HG03097 (cell line): ENCODE measurements at regions not wholly inside any gene's neighbourhood (a gene's known extent, or its start where the extent isn't known, plus 50 kb on each side); places are given as distances from the start of the nearest gene placed in this dataset.
"Not testable (repeated sequence)": the region's sequence is repeated elsewhere in the genome, so short reads cannot be mapped to it uniquely, and the experiment has no call there.

Source experiments
- ATAC-seq: cut with Tn5 transposase; IDR thresholded peaks from one replicate; pipeline ENCODE4 v1.9.1; 2021; ENCODE audit not compliant: unreplicated experiment, low FRiP score

- no peak for ATAC-seq
Measured at GRCh38 chr1:73537400-73537799, 660.6 kb downstream of the LRRIQ3 start.

- ATAC-seq = no peak
Measured at GRCh38 chr1:73517603-73518191, 680.3 kb downstream of the LRRIQ3 start.

DNA sequence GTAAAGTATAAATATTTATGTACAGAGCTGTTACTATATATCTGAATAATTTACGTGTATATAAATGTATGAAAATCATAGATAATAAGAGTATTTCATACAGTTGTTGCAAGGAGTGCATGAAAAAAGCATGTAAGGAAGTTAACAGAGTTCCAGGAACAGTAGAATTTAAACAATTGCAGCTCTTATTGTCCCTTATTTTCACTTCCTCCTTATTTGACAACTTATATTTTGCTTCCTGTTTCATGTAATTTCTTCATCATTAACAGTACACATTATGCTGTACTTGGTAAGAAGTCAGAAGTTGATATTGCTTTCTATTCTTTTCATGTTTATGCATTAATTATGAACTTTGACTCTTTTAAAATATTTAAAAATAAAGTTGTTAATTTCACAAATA, 681.5 kb downstream of the LRRIQ3 start:
- ATAC-seq = no peak

DNA sequence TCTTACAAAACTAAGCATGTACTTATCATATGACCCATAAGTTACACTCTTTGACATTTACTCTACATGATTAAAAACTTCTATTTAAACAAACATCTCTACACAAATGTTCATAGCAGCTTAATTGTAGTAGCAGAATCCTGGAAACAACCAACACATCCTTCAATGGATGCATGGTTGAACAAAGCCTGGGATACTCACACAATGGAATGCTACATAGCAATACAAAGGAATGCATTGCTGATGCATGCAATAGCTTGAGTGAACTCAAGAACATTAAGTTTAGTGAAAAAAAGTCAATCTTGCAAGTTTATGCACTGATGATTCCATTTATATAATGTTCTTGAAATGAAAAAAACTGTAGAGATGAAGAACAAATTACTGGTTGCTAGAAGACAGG, 686.9 kb downstream of the LRRIQ3 start:
- no peak for ATAC-seq

DNA sequence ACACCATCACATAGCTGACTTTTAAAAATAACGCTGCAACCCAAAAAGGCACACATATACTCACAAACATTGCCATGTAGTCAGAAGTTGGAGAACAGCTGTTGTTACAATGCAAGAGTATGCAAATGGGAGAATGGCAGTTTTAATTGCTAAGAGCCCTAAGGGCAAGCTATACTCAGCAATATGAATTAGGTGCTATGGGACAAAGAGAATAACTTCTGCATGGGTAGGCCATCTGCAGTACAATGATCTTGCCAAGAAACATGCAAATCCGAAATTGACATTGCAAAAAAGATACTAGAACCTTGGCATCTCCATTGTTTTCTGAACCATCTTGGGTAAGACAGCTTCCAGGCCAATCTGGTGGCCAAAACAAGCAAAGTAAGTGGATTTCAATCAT, 697.8 kb downstream of the LRRIQ3 start:
- ATAC-seq = no peak

DNA sequence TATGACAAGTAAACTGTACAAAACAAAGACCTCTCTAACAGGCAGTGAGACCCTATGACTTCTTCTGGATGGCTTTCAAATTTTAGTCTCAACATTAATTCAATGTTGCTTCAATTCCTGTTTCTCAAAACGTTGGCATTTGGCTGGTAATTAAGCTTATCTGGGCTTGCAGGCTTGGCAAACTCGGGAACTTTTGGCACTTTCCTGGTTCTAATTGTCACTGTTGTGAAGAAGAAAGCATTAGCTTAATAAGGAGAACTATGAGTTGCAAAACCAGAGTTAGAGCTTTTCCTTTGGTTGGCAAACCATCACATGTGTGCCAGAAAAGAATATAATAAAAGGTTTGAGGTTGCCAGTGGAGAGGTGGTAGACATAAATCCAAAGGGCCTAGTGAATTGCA, 698.3 kb downstream of the LRRIQ3 start:
- ATAC-seq = no peak

- ATAC-seq = no peak
Measured at GRCh38 chr1:73491621-73492020, 706.4 kb downstream of the LRRIQ3 start.

DNA sequence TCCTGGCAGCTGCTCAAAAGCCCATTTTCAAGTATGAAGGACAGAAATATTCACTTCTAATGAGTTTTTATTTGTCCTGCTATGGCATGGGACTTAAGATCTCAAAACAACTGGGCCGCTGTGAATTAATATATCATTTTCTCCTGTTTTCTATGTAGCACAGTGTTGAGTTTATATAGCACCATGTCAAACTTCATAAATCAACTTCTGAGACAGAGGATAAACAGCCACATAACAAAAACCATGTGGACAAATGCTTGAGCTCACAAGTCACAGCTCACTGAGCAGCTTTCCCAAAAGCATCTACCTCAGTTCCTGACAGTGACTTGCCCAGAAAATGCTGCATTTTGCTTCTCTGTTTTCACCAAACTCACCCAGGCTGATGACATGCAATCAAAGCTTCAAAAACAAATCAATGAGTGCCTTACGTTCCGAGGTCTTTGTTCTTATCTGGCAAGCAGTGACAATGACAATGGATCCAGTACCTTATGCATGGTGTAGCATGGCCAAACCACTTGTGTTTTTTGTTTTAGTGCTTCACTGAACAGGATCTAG, 722.6 kb downstream of the LRRIQ3 start:
- no peak for ATAC-seq

- no peak for ATAC-seq
Measured at GRCh38 chr1:73472810-73473209, 725.2 kb downstream of the LRRIQ3 start.

DNA sequence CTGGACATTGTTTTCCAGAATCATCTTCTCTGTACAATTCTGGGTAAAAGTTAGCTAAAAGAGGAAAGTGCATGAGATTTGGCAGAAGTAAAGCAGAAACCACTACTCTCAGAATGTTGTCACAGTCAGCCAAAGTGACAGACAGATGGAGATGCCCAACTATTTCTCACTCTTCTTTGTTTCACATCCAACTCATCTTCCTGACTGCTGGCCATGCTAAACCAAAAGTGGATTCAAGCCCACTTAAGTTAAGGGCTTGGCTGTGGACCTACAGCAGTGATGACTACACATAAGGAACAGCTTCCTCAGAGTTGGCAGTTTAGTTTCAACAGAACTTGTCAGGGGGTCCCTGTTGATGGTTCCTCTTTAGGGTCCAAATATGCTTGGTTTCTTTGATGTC, 730.2 kb downstream of the LRRIQ3 start:
- ATAC-seq = no peak

- ATAC-seq = no peak
Measured at GRCh38 chr1:73463873-73464272, 734.1 kb downstream of the LRRIQ3 start.

- ATAC-seq = no peak
Measured at GRCh38 chr1:73452522-73452921, 745.5 kb downstream of the LRRIQ3 start.

- ATAC-seq = not testable (repeated sequence)
Measured at GRCh38 chr1:73450668-73451067, 747.3 kb downstream of the LRRIQ3 start.

DNA sequence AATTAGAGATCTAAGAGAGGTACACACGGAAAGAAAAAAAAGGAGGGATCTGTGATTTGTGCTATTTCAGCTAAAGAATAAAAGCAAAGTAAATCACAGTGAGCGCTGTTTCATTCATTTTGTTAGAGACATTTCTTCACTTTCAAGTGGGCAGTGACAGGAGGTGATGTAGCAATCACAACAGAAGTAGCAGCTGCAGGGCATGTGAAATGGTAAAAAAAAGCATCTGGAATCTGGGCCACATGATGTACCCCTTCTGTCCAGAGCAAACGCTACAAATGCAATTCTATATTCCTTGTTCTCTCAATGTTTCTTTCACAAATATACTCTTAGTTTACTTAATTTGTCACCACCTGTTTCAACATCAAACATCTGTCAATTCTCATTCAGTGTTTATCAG, 786.5 kb downstream of the LRRIQ3 start:
- ATAC-seq = no peak

- no peak for ATAC-seq
Measured at GRCh38 chr1:73401666-73402065, 796.3 kb downstream of the LRRIQ3 start.

GRCh38 chr1:73382966-73383365, 815.0 kb downstream of the LRRIQ3 start:
- ATAC-seq = no peak

GRCh38 chr1:73366734-73367413, 831.1 kb downstream of the LRRIQ3 start:
- ATAC-seq = no peak

GRCh38 chr1:73359001-73359400, 839.0 kb downstream of the LRRIQ3 start:
- no peak for ATAC-seq

DNA sequence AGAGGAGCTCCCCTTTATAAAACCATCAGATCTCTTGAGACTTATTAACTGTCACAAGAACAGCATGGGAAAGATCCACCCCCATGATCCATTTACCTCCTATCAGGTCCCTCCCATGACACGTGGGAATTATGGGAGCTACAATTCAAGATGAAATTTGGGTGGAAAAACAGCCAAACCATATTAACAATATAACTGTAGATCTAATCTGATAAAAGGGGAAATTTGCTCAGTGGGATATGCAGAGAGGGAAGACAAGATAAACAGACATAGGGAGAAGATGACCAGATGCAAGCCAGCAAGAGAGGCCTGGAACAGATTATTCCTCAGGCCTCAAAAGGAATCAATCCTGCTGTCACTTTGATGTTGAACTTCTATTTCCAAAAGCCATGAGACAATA, 841.5 kb downstream of the LRRIQ3 start:
- no peak for ATAC-seq

DNA sequence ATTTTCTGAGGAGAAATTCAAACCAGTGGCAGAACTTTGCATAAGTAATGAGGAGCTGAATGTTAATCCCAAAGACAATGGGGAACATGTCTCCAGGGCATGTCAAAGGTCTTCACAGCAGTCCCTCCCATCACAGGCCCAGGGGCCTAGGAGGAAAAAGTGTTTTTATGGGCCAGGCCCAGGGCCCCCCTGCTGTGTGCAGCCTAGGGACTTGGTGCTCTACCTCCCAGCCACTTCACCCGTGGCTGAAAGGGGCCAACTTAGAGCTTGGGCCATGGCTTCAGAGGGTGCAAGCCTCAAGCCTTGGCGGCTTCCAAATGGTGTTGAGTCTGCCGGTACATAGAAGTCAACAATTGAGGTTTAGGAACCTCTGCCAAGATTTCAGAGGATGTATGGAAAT, 854.0 kb downstream of the LRRIQ3 start:
- no peak for ATAC-seq

DNA sequence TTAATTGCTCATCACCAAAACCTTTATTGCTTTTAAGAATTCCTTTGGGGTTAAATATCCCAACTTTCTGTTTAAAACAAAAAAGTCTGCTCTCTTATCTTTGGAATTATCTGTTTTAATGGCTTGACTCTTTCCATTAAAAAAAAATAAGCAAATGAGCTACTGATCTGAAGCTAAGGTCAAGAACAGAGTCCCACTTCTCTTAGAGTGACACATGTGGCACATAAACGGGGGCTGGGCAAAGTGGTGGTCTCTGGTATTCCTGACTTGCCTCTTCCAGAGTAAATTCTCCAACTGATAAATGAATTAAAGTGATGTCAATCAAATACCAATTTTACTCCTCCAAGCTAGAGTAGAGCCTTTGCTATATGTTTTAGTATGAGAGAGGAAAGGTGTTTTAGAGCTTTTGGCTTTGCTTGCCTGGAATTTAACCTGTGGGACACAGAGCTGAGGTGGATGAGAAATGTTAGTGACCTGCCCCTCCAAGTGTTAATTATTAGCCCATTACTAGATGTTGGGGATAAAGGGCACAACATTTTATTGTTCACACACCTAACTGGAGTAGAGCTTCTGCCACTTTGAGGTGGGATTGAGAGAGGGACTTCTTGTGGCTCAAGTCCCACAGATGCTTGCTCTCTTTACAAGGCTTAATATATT, 864.0 kb downstream of the LRRIQ3 start:
- ATAC-seq = no peak

GRCh38 chr1:73331726-73332125, 866.2 kb downstream of the LRRIQ3 start:
- no peak for ATAC-seq
